ENCODE measurements at regions not wholly inside any gene's neighbourhood (a gene's known extent, or its start where the extent isn't known, plus 50 kb on each side); places are given as distances from the start of the nearest gene placed in this dataset.

DNA sequence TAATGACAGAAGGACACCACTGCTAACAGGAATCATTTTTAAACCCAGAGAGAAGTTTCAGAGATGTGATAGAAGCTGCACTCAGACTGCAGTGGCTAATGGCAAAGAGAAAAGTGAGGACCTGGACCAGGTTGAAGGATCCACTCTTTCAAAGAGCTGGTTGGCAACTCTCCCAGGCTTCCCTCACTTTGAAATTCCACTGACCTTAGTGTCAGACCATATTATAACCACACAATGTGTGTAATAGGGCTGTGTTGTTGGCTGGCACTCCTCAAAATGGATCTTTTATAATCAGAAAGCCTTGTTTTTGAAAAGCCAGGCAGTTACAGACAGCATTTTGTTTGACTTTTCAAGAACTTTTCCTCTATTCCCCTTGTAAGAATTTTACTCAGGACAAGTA is 280.7 kb downstream of the PRELID2 start (continued):
- TF ChIP-seq, protein P1, sequence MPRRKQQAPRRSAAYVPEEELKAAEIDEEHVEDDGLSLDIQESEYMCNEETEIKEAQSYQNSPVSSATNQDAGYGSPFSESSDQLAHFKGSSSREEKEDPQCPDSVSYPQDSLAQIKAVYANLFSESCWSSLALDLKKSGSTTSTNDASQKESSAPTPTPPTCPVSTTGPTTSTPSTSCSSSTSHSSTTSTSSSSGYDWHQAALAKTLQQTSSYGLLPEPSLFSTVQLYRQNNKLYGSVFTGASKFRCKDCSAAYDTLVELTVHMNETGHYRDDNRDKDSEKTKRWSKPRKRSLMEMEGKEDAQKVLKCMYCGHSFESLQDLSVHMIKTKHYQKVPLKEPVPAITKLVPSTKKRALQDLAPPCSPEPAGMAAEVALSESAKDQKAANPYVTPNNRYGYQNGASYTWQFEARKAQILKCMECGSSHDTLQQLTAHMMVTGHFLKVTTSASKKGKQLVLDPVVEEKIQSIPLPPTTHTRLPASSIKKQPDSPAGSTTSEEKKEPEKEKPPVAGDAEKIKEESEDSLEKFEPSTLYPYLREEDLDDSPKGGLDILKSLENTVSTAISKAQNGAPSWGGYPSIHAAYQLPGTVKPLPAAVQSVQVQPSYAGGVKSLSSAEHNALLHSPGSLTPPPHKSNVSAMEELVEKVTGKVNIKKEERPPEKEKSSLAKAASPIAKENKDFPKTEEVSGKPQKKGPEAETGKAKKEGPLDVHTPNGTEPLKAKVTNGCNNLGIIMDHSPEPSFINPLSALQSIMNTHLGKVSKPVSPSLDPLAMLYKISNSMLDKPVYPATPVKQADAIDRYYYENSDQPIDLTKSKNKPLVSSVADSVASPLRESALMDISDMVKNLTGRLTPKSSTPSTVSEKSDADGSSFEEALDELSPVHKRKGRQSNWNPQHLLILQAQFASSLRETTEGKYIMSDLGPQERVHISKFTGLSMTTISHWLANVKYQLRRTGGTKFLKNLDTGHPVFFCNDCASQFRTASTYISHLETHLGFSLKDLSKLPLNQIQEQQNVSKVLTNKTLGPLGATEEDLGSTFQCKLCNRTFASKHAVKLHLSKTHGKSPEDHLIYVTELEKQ (CRISPR knock-in tag; IDR thresholded peaks at IDR 0.05) = no peak
- TF ChIP-seq SRSF1 (IDR thresholded peaks at IDR 0.05; ENCODE audit: low read depth, low read length) (no peak), ZNF695 (CRISPR knock-in tag; IDR thresholded peaks at IDR 0.05) (no peak), FOSL1 (tag; conservative IDR thresholded peaks at IDR 0.05) (no peak), HDAC8 (tag; IDR thresholded peaks at IDR 0.05) (no peak), FIP1L1 (IDR thresholded peaks at IDR 0.05; ENCODE audit: low read depth, low read length, poor library complexity, severe bottlenecking) (no peak), MEF2D (tag; conservative IDR thresholded peaks at IDR 0.05; ENCODE audit: low read depth) (no peak)
- TF ChIP-seq, protein P2, sequence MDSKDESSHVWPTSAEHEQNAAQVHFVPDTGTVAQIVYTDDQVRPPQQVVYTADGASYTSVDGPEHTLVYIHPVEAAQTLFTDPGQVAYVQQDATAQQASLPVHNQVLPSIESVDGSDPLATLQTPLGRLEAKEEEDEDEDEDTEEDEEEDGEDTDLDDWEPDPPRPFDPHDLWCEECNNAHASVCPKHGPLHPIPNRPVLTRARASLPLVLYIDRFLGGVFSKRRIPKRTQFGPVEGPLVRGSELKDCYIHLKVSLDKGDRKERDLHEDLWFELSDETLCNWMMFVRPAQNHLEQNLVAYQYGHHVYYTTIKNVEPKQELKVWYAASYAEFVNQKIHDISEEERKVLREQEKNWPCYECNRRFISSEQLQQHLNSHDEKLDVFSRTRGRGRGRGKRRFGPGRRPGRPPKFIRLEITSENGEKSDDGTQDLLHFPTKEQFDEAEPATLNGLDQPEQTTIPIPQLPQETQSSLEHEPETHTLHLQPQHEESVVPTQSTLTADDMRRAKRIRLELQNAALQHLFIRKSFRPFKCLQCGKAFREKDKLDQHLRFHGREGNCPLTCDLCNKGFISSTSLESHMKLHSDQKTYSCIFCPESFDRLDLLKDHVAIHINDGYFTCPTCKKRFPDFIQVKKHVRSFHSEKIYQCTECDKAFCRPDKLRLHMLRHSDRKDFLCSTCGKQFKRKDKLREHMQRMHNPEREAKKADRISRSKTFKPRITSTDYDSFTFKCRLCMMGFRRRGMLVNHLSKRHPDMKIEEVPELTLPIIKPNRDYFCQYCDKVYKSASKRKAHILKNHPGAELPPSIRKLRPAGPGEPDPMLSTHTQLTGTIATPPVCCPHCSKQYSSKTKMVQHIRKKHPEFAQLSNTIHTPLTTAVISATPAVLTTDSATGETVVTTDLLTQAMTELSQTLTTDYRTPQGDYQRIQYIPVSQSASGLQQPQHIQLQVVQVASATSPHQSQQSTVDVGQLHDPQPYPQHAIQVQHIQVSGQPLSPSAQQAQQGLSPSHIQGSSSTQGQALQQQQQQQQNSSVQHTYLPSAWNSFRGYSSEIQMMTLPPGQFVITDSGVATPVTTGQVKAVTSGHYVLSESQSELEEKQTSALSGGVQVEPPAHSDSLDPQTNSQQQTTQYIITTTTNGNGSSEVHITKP (IDR thresholded peaks at IDR 0.05; ENCODE audit: partially characterized antibody) = no peak
- TF ChIP-seq, protein P3, sequence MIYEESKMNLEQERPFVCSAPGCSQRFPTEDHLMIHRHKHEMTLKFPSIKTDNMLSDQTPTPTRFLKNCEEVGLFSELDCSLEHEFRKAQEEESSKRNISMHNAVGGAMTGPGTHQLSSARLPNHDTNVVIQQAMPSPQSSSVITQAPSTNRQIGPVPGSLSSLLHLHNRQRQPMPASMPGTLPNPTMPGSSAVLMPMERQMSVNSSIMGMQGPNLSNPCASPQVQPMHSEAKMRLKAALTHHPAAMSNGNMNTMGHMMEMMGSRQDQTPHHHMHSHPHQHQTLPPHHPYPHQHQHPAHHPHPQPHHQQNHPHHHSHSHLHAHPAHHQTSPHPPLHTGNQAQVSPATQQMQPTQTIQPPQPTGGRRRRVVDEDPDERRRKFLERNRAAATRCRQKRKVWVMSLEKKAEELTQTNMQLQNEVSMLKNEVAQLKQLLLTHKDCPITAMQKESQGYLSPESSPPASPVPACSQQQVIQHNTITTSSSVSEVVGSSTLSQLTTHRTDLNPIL (CRISPR knock-in tag; IDR thresholded peaks at IDR 0.05) = no peak

All from K562 (cell line).